Sigmoid colon (tissue), 4 donors: ENCODE measurements at regions not wholly inside any gene's neighbourhood (a gene's known extent, or its start where the extent isn't known, plus 50 kb on each side); places are given as distances from the start of the nearest gene placed in this dataset.

Experiments used
- CTCF ChIP-seq, 4 experiments: fragments of 450-650 bp in 3 of 4; fragments of 200-600 bp in 1 of 4; IDR thresholded peaks; one replicate each; pipeline ENCODE4 v1.5.1; 2016 to 2019; ENCODE audit warnings: antibody characterized with exemption in 4 of 4, mild to moderate bottlenecking in 3 of 4, moderate library complexity in 2 of 4
- EP300 ChIP-seq, 4 donors: sonication (generic); formaldehyde crosslinking; IDR thresholded peaks; one replicate each; pipeline ENCODE4 v1.6.1; 2017; ENCODE audit warnings: antibody characterized with exemption in 4 of 4
- POLR2A ChIP-seq, 2 donors: fragments of 450-650 bp; IDR thresholded peaks; one replicate each; pipeline ENCODE4 v1.6.1; 2016; ENCODE audit warnings: antibody characterized with exemption in 2 of 2, mild to moderate bottlenecking in 2 of 2, moderate library complexity in 2 of 2
- POLR2AphosphoS5 ChIP-seq, 4 donors: sonication (generic); formaldehyde crosslinking; IDR thresholded peaks; one replicate each; pipeline ENCODE4 v1.6.1; 2017; ENCODE audit warnings: antibody characterized with exemption in 4 of 4

DNA sequence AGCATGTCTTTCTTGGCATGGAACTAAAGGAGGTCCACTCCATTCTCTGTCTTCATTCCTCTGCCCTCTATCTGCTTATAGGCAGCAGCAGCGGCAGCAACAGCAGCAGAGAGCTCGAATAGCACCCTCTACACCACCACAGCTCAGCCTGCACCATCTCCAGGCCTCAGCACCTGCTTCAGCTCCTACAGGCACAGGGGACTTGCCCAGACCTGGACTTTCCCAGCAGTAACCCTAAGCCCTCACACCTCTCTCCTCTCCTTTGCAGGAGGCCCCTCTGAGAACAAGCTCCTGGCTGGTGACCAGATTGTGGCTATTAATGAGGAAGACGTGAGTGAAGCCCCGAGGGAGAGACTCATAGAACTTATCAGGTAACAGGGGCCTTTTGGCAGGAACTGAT, 80.7 kb downstream of the FRMPD3 start:
- TF ChIP-seq CTCF (IDR thresholded peaks at IDR 0.05), result no peak
- no peak for TF ChIP-seq EP300 (IDR thresholded peaks at IDR 0.05)
- no peak for TF ChIP-seq POLR2AphosphoS5 (IDR thresholded peaks at IDR 0.05)
- TF ChIP-seq POLR2A (IDR thresholded peaks at IDR 0.05), result no peak
